ENCODE measurements at regions not wholly inside any gene's neighbourhood (a gene's known extent, or its start where the extent isn't known, plus 50 kb on each side); places are given as distances from the start of the nearest gene placed in this dataset.
"Not testable (repeated sequence)": the region's sequence is repeated elsewhere in the genome, so short reads cannot be mapped to it uniquely, and the experiment has no call there.

DNA sequence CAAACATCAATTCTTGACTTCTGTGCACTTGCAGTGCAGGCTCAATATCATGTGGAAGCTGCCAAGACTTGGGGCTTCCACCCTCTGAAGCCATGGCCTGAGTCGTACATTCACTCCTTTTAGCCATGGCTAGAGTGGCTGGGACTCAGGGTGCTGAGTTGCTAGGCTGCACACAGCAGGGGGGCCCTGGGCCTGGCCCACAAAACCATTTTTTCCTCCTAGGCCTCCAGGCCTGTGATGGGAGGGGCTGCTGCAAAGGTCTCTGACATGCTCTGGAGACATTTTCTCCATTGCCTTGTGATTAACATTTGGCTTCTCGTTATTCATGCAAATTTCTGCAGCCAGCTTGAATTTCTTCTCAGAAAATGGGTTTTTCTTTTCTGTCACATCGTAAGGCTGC, 1226.8 kb downstream of the AACS start:
- DNase-seq: not testable (repeated sequence)

DNA sequence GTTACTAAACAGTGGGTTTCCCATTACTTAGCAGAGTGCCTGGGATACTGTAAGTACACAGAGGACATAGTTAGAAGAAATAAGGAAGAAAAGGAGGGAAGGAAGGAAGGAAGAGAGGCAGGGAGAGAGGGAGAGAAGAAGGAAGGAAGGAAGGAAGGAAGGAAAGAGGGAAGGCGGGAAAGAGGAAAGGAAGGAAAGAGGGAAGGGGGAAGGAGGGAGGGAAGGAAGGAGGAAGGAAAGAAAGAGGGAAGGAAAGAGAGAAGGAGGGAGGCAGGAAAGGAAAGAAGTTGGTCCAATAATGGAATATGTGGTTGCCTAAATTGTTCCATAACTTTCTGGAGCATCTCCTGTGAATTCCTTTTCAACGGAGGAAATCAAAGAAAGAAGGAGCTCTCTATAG, 1230.4 kb downstream of the AACS start:
- DNase-seq: no peak

- DNase-seq: no peak
These were observed 1244.0 kb downstream of the AACS start for GRCh38 chr12:126309278-126309677.

DNA sequence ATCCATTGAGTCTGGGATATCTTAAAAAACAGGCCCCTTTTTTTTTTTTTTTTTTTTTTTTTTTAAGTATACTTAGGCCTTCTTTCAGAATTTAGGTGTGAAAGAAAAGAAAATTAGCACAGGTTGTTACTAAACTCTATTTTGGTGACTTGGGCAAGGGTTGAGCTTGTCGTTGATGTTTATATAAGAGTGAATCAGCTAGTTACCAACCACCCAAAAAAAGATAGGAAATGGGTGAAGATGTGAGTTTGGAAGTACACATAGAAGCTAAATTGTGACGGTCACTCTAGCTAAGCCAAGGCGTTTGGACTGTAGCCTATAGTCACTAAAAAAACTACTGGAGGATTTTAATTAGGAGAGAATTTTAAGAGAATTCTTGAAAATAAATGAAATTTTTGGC, 1247.2 kb downstream of the AACS start:
- DNase-seq: no peak

GRCh38 chr12:126316411-126316810, 1251.2 kb downstream of the AACS start:
- no peak for DNase-seq

GRCh38 chr12:126337556-126338441, 1272.6 kb downstream of the AACS start:
- DNase-seq: peak; percentile 22

- no peak for DNase-seq
These were observed 1277.6 kb downstream of the AACS start for GRCh38 chr12:126342866-126343265.

- DNase-seq: no peak
These were observed 1278.1 kb downstream of the AACS start for GRCh38 chr12:126343321-126343720.

- no peak for DNase-seq
These were observed 1280.9 kb downstream of the AACS start for GRCh38 chr12:126346087-126346486.

- DNase-seq: no peak
These were observed 1282.2 kb downstream of the AACS start for GRCh38 chr12:126347421-126347820.

- DNase-seq: no peak
These were observed 1284.1 kb downstream of the AACS start for GRCh38 chr12:126349383-126349782.

DNA sequence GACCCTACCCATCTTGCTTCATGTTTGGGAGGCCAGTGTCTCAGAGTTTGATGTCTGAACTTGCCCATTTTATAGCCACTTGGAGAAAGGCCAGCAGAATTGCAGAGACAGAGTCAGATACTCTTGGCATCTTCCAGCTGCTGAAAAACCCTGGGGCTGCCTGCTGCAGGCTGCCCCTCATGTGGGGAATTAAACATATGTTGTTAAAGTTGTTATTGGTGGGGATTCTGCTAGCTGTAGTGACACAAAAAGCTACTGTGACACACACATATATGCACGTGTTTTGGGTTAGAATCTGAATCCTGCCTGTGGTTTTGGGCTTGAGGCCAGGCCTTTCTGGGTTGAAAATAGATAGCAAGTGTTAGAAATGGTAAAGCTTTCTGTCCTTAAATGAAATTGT, 1288.4 kb downstream of the AACS start:
- no peak for DNase-seq

DNA sequence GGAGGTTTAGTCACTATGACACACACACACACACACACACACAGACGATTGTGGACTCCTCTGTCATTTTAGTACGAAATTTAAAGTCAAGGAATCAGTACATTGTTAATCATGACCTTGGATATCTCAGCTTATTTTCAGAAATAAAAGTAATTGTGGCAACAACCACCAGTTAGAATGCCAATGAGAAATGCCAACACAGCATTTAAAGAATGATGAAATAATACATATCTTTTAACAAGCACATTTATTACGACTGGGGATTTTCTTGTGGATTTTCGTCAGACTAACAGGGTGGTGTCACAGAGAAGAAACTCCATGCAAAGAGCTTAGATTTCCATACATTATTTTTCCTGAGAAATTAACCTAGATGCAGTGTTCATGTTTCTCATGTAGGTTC, 1289.4 kb downstream of the AACS start:
- no peak for DNase-seq

GRCh38 chr12:126355346-126355745, 1290.1 kb downstream of the AACS start:
- DNase-seq: no peak

DNA sequence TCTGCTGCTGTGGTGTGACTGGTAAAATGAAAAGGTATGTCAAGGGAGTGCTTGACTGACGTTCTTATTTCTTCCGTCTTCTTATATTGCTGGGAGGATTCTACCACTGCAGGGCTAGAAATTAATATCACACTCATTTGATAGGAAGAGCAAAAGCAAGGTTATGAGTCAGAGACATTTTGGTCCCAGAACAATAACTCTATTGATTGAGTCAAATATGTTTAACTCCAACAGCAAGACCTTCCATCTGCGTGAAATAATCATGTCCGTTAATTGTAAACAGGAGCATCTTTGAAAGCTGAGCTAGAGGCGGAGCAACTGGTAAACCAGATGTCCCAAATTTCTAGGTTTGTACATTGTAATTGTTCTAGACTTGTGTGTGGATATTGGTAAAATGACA, 1293.6 kb downstream of the AACS start:
- DNase-seq: no peak

GRCh38 chr12:126359216-126359615, 1294.0 kb downstream of the AACS start:
- no peak for DNase-seq

- DNase-seq: no peak
These were observed 1296.6 kb downstream of the AACS start for GRCh38 chr12:126361804-126362203.

DNA sequence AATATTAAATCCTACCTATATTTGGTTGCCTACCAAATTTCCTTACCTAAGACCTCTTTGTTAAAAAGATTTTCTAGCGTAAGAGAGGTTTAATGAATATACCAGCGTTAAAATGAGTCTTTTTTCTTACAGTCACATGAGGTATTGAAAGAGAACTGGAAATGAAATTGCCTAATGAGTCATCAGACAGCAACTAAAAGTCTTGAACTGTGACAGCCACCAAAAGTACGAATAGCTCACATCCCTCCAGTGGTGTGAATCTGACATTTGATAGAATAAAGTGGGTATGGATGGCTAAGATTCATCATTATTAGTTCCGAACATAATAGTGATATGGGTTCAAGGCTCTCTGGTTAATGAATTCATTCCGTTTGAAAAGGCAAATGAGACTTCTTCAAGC, 1297.3 kb downstream of the AACS start:
- no peak for DNase-seq

- no peak for DNase-seq
These were observed 1297.7 kb downstream of the AACS start for GRCh38 chr12:126362964-126363363.

DNA sequence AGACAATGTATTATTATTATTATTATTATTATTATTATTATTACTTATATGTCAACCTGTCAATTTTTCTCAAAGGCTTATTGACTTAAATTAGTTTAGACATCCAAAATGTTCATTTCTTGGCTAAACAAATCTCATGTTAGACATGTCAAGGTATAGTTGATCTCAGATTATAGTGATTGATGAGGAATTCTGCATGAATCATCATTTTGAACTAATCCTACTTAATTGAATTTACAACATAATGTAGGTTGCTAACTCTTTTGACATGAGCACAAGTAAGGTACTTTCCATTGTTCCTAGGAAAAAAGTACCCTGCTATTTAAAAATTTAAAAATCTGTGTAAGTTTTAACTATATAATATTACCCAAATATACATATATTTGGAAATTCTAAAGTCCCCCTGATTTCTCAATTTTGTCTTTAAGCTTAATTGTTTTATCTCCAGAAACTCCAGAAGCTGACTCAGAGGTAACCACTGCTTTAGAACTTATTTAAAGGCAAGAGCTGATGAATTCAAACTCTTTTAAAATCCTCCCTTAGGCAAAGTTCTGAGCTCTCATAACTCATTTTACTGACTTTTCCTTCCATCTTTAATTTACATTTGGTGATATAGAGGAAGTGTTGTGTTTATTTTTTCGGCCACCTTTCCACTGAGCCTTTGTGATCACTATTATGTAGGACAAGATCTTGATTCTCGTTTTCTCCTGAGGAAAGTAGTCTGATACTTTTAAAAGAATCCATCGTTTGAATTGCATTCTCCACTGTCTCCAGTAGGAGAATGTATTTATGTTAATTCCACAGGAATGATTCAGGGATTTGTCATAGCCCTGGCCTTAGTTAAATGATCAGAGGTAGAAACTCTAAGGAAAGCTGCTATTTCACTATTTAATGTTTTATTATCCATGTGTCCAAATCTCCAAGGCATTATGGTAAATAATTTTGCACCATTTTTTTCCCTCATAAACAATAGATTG, 1304.5 kb downstream of the AACS start:
- DNase-seq: no peak

- DNase-seq: no peak
These were observed 1318.3 kb downstream of the AACS start for GRCh38 chr12:126383506-126383905.

DNA sequence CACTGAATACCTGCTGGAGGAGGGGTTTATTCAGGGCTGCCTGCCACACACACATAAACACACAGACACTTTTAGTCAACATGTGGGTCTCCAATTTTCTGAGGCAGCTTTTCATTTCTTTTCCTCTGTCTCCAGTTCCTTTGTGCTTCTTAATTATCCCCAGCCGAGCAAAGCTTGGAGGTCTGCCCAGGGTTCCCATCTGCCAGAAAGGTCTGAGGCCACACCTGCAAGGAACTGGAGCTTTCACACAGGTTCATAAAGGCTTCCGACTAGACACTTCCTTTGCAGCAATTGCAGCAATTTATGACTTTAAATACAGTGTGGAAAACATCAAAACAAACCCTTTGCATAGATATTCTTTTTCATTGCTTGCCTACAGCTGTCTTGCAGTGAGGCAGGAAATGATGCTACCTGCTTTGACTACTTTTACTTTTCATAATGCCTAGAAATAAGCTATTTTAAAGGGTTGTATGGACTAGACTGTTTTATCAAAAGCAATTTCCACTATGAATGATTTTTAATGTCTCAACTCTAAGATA, 1318.9 kb downstream of the AACS start:
- DNase-seq: no peak

DNA sequence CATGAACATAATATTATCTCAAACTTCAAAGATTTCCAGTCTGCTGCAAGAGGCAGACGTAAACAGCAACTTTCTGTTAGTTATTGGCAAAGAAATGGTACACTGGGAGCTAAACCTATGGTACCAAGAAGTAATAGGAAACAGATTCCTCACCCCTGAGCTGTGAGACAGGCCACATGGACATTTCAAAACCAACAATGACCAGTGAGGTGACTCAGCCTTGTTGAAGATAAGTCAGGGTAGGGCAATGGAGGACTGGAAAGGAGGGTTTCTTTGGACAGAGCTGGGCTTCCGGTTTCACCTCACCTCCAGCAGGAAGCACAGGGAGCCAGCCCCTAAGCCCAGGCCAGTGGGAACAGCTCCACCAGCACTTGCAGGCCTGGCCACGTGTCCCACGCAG, 1320.5 kb downstream of the AACS start:
- no peak for DNase-seq

Data from left kidney (tissue), 1 donor.